HCT116 (cell line): ENCODE measurements at regions not wholly inside any gene's neighbourhood (a gene's known extent, or its start where the extent isn't known, plus 50 kb on each side); places are given as distances from the start of the nearest gene placed in this dataset.

ENCODE experiments used
- EGR1 ChIP-seq: IDR thresholded peaks from 2 replicates; pipeline ENCODE4 v1.6.1; 2012; ENCODE audit warnings: low read depth
- POLR2A ChIP-seq: IDR thresholded peaks from 2 replicates; pipeline ENCODE4 v1.7.0; 2011; ENCODE audit warnings: borderline replicate concordance; ENCODE audit not compliant: insufficient read depth, insufficient read length; ENCODE audit errors: extremely low read depth
- SIN3A ChIP-seq: IDR thresholded peaks from 2 replicates; pipeline ENCODE4 v1.6.1; 2012; ENCODE audit warnings: low read depth
- SRF ChIP-seq: IDR thresholded peaks from 2 replicates; pipeline ENCODE4 v1.6.1; 2012; ENCODE audit warnings: low read depth
- TF ChIP-seq, protein P1 (sequence below): IDR thresholded peaks from 2 replicates; pipeline ENCODE4 v1.6.1; 2012
- TF ChIP-seq, protein P2 (sequence below), 3 experiments: fragments of 200-600 bp in 1 of 3; sonication (generic) in 1 of 3; IDR thresholded peaks in 2 of 3; conservative IDR thresholded peaks in 1 of 3; 2 replicates each; pipeline ENCODE4 v1.5.1; 2012 to 2017; ENCODE audit warnings: low read depth in 2 of 3, low read length in 2 of 3, antibody characterized with exemption in 1 of 3, borderline replicate concordance in 1 of 3, control low read depth in 1 of 3, mild to moderate bottlenecking in 1 of 3, mixed read lengths in 1 of 3, mixed run types in 1 of 3, moderate library complexity in 1 of 3; ENCODE audit not compliant: insufficient read depth in 1 of 3
- TF ChIP-seq, protein P3 (sequence below): IDR thresholded peaks from 2 replicates; pipeline ENCODE4 v1.6.1; 2012; ENCODE audit warnings: low read depth

DNA sequence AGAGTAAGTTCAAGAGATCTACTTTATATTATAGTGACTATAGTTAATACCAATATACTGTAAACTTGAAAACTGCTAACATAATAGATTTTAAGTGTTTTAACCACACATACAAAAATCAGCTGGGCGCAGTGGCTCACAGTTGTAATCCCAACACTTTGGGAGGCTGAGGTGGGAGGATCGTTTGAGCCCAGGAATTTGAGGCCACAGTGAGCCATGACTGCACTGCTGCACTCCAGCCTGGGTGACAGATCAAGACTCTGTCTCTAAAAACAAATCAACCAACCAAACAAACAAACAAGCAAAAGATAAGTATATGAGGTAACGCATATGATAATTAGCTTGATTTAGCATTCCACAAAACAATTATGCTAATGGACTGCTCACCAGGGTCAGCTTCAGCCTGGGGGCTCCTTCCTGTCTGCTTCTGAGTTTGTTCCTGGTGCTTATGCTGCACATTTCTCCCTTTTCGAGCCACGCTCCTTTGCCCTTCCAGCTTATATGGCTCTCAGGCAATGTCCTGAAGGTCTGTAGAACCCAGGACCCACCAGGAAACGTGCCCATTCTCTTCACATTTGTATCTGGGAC, 357.6 kb downstream of the EN1 start:
- TF ChIP-seq SIN3A (no peak), EGR1 (no peak), POLR2A (no peak), SRF (no peak)
- TF ChIP-seq, protein P1, sequence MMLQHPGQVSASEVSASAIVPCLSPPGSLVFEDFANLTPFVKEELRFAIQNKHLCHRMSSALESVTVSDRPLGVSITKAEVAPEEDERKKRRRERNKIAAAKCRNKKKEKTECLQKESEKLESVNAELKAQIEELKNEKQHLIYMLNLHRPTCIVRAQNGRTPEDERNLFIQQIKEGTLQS = no peak
- TF ChIP-seq, protein P2, sequence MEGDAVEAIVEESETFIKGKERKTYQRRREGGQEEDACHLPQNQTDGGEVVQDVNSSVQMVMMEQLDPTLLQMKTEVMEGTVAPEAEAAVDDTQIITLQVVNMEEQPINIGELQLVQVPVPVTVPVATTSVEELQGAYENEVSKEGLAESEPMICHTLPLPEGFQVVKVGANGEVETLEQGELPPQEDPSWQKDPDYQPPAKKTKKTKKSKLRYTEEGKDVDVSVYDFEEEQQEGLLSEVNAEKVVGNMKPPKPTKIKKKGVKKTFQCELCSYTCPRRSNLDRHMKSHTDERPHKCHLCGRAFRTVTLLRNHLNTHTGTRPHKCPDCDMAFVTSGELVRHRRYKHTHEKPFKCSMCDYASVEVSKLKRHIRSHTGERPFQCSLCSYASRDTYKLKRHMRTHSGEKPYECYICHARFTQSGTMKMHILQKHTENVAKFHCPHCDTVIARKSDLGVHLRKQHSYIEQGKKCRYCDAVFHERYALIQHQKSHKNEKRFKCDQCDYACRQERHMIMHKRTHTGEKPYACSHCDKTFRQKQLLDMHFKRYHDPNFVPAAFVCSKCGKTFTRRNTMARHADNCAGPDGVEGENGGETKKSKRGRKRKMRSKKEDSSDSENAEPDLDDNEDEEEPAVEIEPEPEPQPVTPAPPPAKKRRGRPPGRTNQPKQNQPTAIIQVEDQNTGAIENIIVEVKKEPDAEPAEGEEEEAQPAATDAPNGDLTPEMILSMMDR (IDR thresholded peaks at IDR 0.05 in 2 of 3, conservative IDR thresholded peaks at IDR 0.05 in 1 of 3; ENCODE audit: borderline replicate concordance in 1 of 3, insufficient read depth in 1 of 3, low read depth in 2 of 3, low read length in 2 of 3) = no peak
- TF ChIP-seq, protein P3, sequence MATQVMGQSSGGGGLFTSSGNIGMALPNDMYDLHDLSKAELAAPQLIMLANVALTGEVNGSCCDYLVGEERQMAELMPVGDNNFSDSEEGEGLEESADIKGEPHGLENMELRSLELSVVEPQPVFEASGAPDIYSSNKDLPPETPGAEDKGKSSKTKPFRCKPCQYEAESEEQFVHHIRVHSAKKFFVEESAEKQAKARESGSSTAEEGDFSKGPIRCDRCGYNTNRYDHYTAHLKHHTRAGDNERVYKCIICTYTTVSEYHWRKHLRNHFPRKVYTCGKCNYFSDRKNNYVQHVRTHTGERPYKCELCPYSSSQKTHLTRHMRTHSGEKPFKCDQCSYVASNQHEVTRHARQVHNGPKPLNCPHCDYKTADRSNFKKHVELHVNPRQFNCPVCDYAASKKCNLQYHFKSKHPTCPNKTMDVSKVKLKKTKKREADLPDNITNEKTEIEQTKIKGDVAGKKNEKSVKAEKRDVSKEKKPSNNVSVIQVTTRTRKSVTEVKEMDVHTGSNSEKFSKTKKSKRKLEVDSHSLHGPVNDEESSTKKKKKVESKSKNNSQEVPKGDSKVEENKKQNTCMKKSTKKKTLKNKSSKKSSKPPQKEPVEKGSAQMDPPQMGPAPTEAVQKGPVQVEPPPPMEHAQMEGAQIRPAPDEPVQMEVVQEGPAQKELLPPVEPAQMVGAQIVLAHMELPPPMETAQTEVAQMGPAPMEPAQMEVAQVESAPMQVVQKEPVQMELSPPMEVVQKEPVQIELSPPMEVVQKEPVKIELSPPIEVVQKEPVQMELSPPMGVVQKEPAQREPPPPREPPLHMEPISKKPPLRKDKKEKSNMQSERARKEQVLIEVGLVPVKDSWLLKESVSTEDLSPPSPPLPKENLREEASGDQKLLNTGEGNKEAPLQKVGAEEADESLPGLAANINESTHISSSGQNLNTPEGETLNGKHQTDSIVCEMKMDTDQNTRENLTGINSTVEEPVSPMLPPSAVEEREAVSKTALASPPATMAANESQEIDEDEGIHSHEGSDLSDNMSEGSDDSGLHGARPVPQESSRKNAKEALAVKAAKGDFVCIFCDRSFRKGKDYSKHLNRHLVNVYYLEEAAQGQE = no peak
